HG03442 (cell line): ENCODE measurements at regions not wholly inside any gene's neighbourhood (a gene's known extent, or its start where the extent isn't known, plus 50 kb on each side); places are given as distances from the start of the nearest gene placed in this dataset.
"Not testable (repeated sequence)": the region's sequence is repeated elsewhere in the genome, so short reads cannot be mapped to it uniquely, and the experiment has no call there.

Experiments
- ATAC-seq: cut with Tn5 transposase; IDR thresholded peaks from one replicate; pipeline ENCODE4 v1.9.1; 2021; ENCODE audit warnings: mild to moderate bottlenecking, moderate library complexity; ENCODE audit not compliant: unreplicated experiment

DNA sequence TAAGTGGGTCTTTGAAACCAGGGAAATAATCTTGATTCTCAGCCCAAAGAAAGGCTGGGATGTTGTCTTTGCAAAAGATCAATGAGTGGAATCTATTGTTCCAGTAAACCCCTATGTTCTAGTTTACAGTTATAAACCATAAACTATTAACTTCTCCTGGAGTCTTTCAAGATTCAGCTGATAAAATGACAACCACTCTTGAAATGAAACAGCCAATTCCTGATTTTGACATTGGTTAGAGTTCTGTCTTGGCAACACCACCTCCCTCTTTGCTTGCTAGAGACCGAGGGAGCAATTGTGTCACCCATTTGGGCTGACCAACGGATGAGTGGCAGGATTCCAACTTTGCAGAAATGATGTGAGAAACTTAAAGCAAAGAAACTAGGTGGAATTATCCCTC, 746.9 kb downstream of the SLC4A3 start:
- ATAC-seq = no peak

DNA sequence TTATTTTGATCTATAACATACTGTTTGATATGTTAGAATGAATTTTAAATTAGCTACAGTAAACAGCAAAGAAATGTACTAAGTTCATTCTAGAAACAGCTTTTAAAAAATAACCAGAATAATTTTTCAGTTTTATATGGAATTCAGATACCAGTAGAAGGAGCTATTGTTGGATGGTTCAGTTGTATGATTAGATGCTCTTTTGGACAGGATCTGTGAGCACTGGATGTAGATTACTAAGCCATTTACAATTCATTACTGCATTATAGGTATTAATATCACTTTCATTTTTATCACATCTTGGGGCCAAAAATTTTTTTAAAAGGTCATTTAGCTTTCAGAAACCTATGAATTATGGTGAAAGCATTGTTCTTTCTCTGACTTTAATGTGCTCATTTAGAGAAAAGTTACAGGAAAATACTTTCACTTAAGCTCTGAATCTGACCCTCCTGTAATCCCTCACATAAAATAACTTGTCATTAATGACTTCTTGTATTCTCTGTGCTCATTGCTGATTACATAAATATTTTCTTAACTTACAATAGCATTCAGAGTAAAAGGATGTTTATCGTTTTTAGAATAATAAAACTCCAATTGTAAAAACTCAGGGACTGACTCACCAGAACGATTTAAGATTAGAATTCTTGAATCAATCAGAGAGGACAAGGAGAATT, 750.2 kb downstream of the SLC4A3 start:
- ATAC-seq = no peak

DNA sequence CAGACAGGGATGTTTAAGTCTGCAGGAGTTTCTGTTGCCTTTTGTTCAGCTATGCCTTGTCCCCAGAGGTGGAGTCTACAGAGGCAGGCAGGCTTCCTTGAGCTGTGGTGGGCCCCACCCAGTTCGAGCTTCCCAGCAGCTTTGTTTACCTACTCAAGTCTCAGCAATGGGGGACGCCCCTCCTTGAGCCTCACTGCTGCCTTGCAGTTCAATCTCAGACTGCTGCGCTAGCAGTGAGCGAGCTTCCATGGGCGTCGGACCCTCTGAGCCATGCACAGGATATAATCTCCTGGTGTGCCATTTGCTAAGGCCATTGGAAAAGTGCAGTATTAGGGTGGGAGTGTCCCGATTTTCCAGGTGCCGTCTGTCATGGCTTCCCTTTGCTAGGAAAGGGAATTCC, 760.3 kb downstream of the SLC4A3 start:
- ATAC-seq = not testable (repeated sequence)

DNA sequence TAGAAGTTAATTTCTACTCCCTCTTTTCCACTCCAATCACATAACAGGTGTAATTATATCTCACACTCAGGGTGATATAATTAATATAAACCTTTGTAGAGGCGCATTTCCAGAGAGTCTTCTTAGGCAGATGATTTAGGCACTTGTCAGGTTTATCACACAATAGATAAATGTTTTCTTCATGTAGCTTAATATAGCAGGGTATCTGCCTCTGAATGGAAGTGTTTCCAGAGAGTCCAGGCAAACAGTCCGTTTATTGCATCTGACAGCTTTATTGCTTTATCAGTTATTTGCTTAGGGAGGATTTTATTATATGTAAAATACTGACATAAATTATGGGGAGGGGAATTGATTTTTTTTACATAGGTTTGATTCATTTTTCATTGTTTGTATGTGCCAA, 766.3 kb downstream of the SLC4A3 start:
- ATAC-seq = no peak

DNA sequence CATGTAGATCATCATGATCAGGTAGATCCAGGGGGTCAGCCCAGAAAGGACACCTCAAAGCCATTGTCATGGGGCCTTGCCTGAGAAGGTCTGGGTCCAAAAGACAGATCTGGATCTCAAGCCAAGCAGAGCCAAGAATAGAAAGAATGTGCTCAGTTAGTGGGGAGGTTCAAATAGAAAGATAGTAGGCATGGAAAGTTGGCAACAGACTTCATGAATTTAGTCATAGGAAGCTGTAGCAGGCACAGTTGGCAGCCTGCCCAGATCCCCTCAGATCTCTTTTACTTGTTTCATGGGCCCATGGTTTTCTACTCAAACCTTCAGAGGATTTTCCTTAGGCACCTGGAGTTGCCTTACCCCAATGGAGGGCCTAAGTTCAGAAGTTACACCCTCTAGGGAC, 767.0 kb downstream of the SLC4A3 start:
- ATAC-seq = no peak

DNA sequence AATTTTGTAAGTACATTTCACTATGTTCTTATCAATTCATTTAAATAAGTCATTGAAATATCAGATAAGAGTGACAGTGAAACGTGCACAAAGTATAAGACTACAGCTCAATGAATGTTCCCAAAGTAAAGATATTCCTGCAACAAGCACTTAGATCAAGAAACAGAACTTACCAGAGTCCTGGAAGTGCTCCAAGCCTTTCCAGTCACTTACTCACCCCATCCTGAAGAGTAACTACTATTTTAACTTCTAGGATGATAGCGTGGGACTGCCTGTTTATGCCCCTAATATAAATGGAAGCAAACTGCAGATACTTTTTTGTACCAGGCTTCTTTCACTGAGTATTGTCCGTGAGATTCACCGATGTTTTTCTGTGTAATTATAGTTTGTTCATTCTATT, 768.9 kb downstream of the SLC4A3 start:
- ATAC-seq = no peak

DNA sequence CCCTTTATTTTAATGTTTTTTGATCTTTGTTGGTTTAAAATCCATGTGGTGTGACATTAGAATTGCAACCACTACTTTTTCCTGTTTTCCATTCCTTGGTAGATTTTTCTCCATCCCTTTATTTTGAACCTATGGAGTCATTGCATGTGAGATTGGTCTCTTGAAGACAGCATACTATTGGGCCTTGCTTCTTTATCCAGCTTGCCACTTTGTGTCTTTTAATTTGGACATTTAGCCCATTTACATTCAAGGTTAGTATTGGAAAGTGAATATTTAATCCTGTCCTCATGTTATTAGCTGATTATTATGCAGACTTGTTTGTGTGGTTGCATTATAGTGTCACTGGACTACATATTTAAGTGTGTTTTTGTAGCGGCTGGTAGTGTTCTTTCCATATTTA, 782.9 kb downstream of the SLC4A3 start:
- no peak for ATAC-seq

DNA sequence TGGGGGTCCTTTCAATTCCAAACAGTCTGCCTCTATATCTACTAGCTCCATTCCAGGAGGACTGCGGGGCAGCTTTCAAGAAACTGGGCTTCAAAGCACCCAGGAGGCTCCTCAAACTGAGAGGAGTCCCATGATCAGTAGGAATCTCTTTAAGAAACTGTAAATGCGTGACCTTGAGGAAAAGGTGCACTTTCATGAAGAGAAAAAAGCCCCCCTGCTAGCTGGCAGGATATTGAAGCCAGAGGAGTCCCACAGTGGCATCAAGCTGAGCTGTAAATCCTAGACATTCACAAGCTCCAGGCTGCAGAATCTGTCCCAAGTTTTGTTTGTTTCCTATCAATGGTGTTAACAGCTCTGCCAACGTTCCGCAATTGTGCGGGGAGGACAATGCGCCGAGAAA, 790.1 kb downstream of the SLC4A3 start:
- no peak for ATAC-seq

DNA sequence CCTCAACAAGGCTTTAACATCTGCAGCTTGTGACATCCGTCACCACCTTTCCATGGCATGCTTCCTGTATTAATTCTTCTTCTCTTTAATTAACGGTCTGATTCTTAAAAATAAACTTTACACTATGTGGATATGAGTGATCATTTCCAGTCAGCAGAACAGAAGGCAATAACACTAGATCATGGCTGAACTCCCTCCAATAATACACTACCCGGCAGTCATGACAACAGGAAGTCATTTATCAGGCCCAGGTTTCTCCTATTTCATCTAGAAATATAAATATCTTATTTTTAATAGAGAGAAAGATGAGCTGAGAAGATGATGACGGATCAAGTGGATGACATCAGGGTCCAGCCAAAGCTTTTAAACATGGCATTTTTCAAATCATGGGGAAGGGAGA, 792.2 kb downstream of the SLC4A3 start:
- ATAC-seq = no peak

DNA sequence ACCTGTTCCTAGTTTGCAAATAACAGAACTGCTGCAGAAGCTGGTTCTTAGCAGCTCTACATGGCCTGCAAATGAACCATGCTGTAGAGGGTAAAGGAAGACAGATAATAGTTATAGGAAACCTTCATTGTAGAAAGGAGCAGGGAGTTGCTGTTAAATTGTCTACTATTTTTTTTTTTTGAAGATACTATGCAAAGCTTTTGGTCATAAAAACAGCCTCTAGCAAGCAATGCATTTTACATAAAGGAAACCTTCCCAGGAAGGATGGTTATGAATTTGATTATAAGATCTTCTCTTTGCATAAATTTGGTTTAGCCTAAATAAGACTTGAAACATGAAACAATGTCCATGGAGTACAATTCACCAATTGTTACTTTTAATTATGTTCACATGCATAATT, 793.4 kb downstream of the SLC4A3 start:
- ATAC-seq = no peak

DNA sequence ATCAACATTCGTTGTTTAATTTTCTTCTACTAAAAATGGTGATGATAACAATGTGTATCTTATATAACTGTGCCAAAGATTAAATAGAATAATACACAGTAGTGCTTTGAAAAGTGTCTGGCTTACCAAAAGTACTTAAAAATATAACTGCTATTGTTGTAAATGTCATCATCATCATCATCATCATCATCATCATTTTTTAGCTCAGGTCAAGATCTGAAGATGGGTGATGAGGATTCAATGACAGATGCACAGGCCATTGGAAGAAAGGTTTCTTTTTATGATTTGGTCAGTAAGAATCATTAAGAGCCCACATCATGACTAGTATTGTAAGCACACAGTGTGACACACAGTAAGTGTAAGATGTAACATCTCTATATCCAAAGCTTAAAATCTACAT, 795.2 kb downstream of the SLC4A3 start:
- no peak for ATAC-seq

DNA sequence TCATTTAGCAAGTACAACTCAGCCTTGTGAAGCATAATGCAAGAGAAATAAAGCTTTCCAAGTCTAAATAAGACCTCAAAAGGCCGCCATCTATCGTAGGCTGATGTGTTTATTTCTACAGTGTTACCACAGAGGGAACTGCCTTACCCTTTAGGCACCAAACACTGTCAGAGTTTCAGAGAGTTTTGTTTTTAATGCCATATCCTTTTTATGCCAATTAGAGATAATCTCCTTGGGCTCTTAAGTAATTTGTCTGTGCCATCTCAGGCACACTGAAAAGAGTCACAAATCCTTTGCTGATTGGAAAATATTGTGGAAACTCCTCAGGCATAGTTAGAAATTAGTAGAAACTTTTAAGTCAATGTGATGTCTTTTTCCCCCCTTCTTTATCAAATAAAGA, 797.1 kb downstream of the SLC4A3 start:
- ATAC-seq = no peak

DNA sequence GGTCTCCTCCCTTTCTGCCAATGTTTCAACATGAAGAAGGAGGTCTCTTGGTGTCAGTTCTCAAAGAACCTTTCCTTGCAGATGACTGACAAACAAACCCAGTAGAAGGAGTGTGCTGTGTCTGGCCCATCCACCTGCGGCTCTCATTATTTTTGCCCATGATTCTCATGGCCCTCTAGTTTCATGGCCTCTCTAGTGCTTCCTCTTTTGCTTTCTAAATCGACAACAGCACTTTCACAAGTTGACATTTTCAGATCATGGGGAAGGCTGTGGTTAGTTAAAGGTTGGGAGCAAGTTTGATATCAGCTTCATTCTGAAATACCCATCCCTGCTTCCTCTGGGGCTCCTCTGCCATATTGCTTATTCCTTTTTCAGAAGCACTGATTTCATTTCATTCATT, 805.2 kb downstream of the SLC4A3 start:
- ATAC-seq = peak; percentile 46

DNA sequence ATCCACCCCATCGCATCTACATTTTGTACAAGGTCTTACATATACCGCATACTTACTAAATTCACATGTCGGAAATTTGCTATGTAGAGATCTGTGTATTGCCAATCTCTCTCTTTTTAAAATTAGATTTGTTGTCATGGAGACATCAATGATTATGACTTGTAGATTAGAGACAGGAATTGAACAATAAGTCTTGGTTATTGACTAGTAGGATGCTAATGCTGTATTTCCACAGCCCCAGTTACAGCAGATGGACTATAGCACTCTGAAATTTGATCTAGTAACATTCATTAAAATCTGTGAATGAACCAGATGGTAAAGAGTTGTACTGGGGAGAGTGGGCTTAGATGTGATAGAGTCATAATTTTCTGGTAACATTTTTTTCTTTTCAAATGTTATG, 805.7 kb downstream of the SLC4A3 start:
- ATAC-seq = no peak

DNA sequence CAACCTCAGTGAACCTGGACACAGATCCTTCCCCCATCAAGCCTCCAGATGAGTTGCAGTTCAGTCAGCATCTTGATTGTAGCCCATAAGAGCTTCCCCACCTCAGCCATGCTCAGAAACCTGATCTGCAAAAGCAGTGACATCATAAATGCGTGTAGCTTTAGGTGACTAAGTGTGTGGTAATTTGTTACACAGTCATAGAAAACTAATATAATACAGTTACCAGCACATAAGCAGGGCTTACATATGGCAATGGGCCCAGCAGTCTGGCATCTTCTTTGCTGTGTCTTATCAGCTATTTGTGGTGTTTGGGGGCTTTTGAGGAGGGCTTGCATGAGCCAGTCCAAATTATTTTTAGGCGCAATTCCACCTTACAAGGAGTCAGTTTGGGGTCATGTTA, 807.0 kb downstream of the SLC4A3 start:
- ATAC-seq = no peak

DNA sequence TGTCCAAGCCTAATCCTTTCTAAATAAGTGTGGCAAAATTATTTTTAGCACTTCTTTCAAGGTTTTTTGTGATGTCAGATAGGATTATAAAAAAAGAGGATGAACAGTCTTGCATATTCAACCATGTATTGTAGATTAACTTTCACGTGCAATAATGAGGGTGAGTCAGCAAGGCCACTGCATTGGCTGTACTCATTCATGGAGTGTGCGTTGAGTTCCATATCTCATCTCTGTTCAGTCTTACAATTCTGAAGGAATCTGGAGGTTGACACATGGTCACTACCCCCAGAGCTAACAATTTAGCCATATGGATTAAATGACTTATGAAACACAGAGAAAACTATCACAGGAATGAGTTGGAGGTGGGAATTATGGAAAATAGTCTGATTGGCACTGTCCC, 810.5 kb downstream of the SLC4A3 start:
- no peak for ATAC-seq

DNA sequence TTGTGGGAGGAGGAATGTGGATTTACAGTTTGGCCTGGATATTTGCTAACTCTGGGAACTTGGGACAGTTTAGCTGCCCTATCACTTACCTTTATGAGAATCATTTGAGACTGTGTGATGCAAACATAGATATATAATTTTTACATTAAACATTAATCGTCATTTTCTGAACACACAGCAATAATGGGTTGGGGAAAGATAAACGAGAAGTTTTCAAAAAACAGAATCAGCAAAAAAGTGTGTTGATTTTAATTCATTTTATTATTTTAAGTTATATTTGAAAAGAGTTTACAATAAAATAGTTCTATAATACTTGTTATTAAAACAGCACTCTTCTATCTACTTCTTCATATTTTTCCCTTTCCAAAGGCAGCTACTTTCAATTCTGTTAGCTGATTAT, 813.3 kb downstream of the SLC4A3 start:
- no peak for ATAC-seq

DNA sequence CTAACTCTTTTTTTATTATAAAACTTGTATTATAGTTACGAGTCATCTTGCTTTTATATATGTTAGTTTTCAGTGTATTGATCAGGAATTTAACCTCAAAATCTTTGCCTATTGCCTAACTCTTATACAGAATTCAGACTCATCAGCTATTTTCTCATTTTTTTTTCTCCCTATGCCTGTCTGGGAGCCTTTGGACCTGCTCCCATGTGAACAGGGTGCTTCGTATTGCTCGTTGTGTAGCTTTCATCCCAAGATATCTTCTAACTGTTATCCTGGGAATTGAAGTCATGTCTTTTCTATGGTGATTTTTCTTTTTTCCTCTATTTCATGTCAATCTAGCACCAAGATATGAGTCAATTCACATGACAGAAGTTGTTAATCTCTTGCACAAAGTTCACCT, 814.0 kb downstream of the SLC4A3 start:
- ATAC-seq = no peak

DNA sequence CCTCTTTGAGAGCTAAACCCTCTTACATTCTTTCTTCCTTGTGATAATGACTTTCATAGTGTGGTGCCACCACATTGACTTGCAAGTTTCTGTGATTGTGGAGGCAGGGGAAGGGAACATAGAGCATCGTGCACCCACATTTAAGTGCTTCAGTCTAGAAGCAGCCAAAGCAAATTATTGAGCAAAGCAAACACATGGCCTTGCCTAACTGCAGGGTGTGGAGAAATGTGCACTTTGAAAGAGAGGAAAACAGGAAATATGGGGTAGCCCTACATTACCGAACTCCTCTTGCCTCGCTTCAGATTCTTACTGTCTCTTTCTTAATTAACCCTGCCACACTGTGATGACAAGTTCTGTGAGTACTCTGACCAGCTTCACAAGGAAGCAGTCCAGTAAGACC, 814.6 kb downstream of the SLC4A3 start:
- ATAC-seq = no peak

DNA sequence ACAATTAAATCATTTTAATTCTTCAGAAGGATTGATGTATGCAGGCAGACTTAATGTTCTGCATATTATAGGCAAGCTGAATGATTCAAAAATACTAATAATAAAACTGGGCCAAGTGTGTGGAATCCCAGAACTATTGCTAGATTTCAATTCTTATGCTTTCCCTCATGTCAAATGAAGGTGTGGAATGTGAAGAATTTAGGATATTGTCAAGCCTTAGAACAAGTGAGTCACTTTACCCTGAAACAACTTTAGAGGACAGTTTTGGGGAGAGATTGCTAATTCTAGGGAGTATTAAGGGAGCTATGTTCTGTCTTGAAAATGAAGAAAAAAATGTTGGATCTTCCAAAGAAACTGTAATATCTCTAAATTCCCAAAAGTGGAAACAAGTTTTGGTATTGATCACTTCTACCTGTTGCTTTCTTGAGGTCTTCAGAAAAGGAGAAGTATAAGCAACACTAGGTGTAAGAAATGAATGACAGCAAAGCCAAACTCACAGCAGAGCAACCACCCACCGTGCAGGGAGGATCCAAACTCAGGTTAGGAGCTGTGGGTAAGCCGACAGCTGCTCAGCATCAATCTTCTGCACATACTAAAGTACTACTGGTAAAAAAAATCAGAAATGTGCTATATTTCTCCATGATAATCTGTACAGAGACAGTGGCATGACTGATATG, 818.1 kb downstream of the SLC4A3 start:
- no peak for ATAC-seq

DNA sequence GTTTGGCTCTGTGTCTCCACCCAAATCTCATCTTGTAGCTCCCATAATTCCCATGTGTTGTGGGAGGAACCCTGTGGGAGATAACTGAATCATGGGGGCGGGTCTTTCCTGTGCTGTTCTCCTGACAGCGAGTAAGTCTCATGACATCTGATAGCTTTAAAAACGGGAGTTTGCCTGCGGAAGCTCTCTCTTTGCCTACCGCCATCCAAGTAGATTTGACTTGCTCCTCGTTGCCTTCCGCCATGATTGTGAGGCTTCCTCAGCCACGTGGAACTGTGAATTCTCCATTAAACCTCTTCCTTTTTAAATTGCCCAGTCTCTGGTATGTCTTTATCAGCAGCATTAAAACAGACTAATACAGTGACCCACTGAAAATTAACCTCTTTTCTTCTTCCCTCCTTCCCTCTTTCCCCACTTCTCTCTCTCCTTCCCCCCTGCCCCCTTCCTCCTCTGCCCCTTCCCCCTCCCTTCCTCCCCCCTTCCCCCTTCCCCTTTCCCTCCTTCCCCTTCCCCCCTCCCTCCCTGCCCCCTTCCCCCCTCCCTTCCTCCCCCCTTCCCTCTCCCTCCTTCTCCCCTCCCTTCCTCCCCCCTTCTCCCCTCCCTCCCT, 818.8 kb downstream of the SLC4A3 start:
- no peak for ATAC-seq

DNA sequence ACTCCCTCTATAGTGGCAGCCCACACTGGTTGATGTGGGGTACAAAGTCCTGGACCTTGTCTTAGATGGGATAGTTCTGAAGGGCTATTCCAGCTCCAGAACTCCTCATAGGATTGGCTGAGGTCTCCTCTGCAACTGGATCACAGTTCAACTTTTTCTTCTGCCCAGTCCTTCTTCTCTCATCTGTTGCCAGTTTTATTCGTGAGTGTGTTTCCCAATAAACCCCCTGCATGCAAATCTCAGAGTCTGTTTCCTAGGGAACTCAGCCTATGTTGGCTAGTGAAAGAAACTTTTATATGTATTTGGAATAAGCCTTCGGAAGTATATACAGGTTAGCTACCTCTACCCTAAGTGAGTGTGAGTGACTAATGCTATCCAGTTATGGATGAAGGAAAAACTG, 823.4 kb downstream of the SLC4A3 start:
- no peak for ATAC-seq

DNA sequence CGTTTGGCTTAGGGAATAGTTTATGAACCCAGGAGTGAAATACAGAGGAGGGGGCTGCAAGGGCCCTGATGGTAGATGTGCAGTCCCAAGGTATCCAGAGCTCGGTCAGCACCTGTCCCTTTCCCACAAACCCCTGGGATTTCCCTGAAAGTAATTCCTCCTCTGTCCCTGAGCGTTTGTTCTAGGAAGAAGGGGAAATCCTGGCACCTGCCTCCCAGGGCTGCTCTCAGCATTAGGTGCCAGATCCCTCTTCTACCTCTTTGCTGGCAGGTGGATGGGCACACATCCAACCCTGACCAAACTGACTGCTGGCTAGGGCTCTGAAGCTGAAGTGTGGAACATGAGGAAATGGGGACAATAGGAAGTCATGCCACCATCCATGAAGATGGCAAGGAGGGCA, 824.0 kb downstream of the SLC4A3 start:
- no peak for ATAC-seq
